ENCODE measurements at regions not wholly inside any gene's neighbourhood (a gene's known extent, or its start where the extent isn't known, plus 50 kb on each side); places are given as distances from the start of the nearest gene placed in this dataset.
"Not testable (repeated sequence)": the region's sequence is repeated elsewhere in the genome, so short reads cannot be mapped to it uniquely, and the experiment has no call there.

DNA sequence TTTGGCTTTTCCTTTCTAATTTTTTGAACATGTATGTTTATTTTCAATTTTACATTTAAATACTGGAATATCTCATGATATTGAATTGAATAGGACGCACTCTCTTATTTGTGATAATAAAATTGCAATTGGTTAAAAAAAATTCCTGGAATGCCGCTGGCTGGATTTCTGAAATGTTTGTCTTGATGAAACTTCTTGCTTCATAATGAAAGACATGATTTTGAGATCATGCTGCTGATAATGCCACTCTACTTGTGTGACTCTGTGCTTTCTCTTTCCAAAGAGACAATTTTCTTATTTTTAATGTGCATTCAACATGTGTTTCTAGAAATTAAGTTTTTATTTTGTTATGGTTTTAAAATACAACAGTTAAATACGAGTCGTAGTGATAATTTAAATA lies 465.7 kb upstream of the FAR2 start:
- CTCF ChIA-PET, result no interaction called here
- POLR2A ChIA-PET, result no interaction called here

- POLR2A ChIA-PET, result no interaction called here
- CTCF ChIA-PET, result no interaction called here
Observed at GRCh38 chr12:28689398-28690175, 459.5 kb upstream of the FAR2 start.

DNA sequence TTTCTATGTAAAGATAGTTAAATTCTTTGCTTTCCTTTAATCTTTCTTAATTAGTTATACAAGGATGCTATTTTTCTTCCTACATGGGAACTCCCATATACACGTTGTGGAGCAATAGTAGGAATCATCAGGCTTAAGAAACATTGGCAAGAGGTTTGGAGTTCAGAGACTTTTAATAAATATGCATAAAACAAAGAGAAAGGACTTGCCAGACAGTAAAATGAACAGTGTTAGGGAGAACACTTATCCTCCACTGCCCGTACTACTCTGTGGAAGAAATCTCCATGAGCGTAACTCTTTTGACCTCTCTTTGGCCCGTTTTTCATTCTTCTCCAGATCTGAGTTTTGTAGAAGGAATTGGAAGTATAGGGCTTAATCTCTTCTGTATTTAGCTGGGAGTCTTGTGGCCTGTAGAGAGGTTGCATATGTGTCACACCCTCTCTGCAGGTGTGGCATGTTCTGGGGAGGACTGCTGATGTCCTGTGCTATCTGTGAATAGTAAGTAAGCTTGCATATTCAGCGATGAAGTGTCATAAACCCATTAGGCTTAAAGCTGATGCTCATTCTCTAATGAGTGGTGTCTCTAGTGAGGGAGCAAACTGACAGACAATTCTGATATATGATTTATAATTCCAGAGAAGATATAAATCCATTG lies 455.4 kb upstream of the FAR2 start:
- ChIA-PET POLR2A (no interaction called here), CTCF (no interaction called here)

DNA sequence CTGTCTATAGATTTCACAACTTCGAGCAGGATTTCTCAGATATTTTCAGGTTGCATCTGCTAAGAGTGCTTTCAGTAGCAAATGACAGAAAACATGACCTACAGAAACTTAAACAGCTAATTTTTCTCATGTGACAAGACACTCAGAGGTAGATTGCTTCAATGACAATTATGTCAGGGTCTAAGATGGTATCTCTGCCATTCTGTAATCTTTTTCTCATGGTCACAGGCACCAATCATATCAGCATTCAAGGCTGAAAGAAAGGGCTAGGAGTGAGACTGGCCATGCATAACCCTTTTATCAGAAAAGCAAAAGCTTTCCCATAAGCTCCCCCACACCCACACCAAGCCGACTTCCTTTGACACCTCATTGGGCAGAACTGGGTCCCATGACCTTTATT lies 450.5 kb upstream of the FAR2 start:
- CTCF ChIA-PET, result no interaction called here
- POLR2A ChIA-PET, result no interaction called here

- POLR2A ChIA-PET, result no interaction called here
Observed at GRCh38 chr12:28699029-28699428, 450.0 kb upstream of the FAR2 start.

DNA sequence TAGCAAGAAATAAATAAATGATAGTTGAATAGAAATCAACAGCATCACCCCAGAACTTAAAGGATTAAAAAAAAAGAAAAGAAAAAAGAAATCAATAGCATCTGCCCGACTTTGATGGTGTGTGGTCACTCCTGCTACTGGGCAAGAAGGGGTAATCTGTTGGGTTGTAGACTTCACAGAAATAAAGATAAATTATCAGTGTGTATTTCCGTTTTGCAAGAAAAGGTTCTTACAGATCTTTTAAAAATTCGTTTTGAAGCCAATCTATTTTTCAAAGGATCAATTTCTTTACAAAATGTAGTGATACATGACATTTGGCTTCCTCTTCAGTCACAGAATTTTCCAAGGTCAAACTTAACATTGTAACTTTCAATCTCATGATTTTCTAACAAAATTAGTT lies 448.9 kb upstream of the FAR2 start:
- CTCF ChIA-PET, result no interaction called here

More at GRCh38 chr12:28699029-28699428, 450.0 kb upstream of the FAR2 start:
- CTCF ChIA-PET, result no interaction called here

GRCh38 chr12:28704477-28705169 lies 444.5 kb upstream of the FAR2 start:
- ChIA-PET POLR2A (no interaction called here), CTCF (no interaction called here)

More for the DNA sequence above, 448.9 kb upstream of the FAR2 start:
- POLR2A ChIA-PET, result no interaction called here

GRCh38 chr12:28708918-28709371 lies 440.1 kb upstream of the FAR2 start:
- ChIA-PET CTCF (no interaction called here), POLR2A (no interaction called here)

- CTCF ChIA-PET, result no interaction called here
- POLR2A ChIA-PET, result no interaction called here
Observed at GRCh38 chr12:28709986-28710685, 438.9 kb upstream of the FAR2 start.

DNA sequence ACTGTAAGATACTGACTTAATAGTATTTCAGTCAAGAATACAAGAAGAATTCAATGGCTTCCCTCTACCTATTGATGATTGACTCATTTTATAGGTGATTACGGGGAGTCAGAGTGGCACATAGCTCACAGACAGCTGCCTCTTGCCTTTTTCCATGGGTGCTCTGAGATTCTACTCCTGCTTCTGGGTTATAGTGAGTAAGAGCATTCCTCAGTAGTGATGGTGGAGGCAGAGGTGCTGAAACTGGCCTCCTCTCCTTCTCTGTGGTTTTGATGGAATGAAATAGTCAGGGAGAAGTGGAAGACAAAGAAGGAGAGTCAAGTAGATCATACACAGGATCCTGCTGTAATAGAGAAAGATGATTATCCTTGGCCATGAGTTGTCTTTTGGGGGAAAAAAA lies 438.2 kb upstream of the FAR2 start:
- CTCF ChIA-PET, result no interaction called here
- POLR2A ChIA-PET, result no interaction called here

DNA sequence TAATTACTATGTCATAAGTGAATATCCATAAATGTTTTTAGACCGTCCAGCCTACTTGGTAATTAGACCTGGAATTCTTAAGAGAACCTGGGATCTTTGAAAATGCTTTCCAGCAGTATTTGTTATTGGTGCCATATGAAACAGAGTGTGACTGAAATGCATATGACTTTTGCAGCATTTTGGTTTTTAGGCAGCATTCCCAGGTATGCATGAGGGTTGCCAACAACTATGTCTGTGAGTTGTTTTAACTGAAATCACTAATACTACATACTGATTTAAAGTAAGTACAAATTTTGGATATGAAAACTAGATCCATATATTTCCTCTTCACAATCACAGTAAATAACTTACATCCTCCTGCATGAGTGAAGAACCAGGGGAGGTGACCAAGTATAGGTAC lies 437.7 kb upstream of the FAR2 start:
- ChIA-PET POLR2A (no interaction called here), CTCF (no interaction called here)

DNA sequence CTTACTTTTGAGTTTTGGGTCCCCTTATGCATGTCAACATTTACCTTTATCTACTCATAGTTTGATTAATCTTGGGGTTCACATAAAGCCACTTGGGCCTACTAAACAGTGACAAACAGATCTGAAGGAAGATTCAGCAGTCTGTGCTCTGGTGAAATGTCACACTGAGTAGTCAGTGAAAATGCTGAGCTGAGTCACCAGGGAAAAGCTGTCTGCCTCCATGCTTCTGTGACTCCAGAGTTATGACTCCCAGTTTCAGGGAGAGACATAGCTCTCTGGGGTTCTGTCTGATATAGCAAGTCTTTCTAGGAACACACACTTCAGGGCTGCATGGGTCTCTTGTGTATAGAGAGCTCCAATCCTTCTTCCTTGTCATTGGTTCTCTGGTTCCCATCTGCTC lies 406.3 kb upstream of the FAR2 start:
- ChIA-PET CTCF (no interaction called here), POLR2A (no interaction called here)

DNA sequence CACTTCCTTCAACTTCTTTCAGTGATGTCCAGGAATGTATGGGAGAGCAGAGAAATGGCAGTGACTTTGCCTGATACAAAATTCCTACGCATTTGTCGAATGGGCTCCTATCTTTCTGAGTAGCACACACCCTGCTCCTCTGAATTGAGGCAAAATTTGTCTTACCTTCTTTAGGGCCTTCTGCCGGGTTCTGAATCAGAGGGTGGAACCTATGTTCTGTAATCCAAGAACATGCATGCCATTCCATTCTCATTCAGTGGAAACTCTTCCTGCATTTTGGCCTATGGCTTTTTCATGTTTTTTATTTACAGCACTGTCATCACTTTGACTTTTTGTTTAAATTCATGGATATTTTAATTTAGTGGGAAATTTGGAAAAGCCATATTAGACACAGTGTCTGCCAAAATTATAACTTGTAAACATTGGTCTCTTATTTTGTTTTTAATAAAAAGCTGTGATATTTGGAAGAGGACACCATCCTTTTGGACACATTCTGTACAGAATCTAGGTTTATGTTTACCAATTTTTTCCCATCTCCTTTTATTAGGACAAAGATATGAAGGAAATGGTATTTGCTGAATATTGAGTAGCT lies 402.2 kb upstream of the FAR2 start:
- ChIA-PET CTCF (interaction anchor here (0.7 kb wide), 1 partner anchor 1200 kb away, joined by 3 read pairs; no protein-coding TSS in a partner anchor), POLR2A (no interaction called here)

- ChIA-PET CTCF (no interaction called here), POLR2A (no interaction called here)
Observed at GRCh38 chr12:28750946-28751685, 398.0 kb upstream of the FAR2 start.

GRCh38 chr12:28755027-28755426 lies 394.1 kb upstream of the FAR2 start:
- CTCF ChIA-PET, result no interaction called here
- POLR2A ChIA-PET, result no interaction called here

DNA sequence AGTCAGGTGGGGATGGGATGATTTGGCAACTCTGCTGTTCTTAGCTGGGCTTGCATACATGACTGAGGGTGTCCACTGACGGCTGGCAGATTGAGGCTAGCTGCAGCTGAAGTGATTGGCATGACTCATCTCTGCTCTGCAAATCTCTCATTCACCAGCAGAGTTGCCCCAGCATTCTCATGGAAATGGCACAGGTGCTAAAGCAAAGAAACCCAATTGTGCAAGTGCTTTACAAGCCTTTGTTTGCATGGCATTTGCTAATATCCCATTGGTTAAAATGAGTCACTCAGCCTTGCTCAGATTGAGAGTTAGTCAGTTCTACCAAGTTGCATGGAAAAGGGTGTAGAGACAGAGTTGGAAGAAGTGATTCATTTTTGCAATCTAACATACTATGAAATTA lies 389.7 kb upstream of the FAR2 start:
- POLR2A ChIA-PET, result no interaction called here
- CTCF ChIA-PET, result no interaction called here

DNA sequence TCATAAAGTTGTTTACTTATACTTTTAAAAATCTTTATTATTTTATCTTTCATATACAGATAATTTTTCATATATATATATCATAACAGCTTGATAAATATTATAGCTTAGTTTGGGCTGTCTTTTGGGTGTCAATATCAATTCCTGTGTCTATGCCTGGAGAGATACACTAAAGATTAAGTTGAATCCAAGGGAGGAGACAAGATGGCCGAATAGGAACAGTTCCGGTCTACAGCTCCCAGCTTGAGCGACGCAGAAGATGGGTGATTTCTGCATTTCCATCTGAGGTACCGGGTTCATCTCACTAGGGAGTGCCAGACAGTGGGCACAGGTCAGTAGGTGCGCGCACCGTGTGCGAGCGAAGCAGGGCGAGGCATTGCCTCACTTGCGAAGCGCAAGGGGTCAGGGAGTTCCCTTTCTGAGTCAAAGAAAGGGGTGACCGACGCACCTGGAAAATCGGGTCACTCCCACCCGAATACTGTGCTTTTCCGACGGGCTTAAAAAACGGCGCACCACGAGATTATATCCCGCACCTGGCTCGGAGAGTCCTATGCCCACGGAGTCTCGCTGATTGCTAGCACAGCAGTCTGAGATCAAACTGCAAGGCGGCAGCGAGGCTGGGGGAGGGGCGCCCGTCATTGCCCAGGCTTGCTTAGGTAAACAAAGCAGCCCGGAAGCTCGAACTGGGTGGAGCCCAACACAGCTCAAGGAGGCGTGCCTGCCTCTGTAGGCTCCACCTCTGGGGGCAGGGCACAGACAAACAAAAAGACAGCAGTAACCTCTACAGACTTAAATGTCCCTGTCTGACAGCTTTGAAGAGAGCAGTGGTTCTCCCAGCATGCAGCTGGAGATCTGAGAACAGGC lies 388.8 kb upstream of the FAR2 start:
- CTCF ChIA-PET, POLR2A ChIA-PET: not testable (repeated sequence)

- CTCF ChIA-PET, POLR2A ChIA-PET: not testable (repeated sequence)
Observed at GRCh38 chr12:28761897-28762296, 387.2 kb upstream of the FAR2 start.

- CTCF ChIA-PET, result no interaction called here
- POLR2A ChIA-PET, result no interaction called here
Observed at GRCh38 chr12:28766398-28766797, 382.7 kb upstream of the FAR2 start.

All from activated CD8-positive, alpha-beta memory T cell treated with anti-CD3 and anti-CD28 coated beads for 36 hours (primary cell).